Activated T-cell treated with anti-CD3 and anti-CD28 coated beads, Interleukin-2, amount 50 U/mL, for 1 hour (primary cell): ENCODE measurements at regions not wholly inside any gene's neighbourhood (a gene's known extent, or its start where the extent isn't known, plus 50 kb on each side); places are given as distances from the start of the nearest gene placed in this dataset.
"Not testable (repeated sequence)": the region's sequence is repeated elsewhere in the genome, so short reads cannot be mapped to it uniquely, and the experiment has no call there.

Experiments used
- DNase-seq: peaks from one replicate; pipeline ENCODE4 v3.0.0-alpha.2; 2020

GRCh38 chr10:128178302-128178958 lies 52.2 kb upstream of the MKI67 start:
- DNase-seq, result peak; percentile 44

DNA sequence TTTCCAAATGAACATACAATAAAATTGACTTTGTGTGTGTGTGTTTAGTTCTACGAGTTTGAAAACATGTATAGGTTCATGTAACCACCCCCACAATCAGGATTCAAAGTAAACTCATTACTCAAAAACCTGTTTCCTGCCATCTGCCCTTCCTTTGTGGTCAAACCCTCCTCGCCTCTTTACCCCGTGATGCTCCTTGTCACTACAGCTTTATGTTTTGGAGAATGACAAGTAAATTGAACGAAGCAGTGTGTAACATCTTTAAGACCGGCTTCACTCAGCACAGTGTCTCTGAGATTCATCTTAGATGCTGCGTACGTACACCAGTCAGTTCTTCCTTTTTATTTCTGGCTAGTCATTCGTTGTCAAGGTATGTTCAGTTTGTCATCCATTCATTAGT lies 54.6 kb upstream of the MKI67 start:
- DNase-seq, result no peak

- no peak for DNase-seq
Observed at GRCh38 chr10:128185627-128186026, 59.4 kb upstream of the MKI67 start.

- peak; percentile 35 for DNase-seq
Observed at GRCh38 chr10:128186959-128187787, 61.0 kb upstream of the MKI67 start.

- no peak for DNase-seq
Observed at GRCh38 chr10:128187788-128188185, 61.6 kb upstream of the MKI67 start.

GRCh38 chr10:128189176-128189575 lies 63.0 kb upstream of the MKI67 start:
- DNase-seq, result no peak

DNA sequence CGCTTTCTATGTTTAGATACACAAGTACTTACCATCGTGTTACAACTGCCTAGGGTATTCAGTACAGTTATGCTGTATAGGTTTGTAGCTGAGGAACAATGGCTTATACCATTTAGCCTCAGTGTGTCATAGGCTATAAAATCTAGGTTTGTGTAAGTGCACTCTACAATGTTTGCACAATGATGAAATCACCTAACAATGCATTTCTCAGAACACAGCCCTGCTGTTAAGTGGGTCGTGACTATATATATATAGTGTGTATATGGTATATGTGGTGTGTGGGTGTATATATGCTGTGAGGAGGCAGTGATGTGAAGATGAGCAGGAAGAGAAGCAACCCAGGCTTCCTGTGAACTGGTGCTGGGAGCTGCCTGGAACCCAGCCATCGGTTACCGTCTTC lies 65.6 kb upstream of the MKI67 start:
- no peak for DNase-seq

- not testable (repeated sequence) for DNase-seq
Observed at GRCh38 chr10:128201826-128202225, 75.6 kb upstream of the MKI67 start.

DNA sequence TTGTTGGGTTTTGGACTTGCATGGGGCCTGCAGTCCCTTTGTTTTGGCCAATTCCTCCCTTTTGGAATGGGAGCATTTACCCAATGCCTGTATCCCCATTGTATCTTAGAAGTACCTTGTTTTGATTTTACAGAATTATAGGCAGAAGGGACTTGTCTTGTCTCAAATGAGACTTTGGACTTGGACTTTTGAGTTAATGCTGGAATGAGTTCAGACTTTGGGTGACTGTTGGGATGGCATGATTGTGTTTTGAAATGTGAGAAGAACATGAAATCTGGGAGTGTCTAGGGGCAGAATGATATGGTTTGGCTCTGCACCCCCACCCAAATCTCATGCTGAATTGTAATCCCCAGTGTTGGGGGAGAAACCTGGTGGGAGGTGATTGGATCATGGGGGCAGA lies 76.8 kb upstream of the MKI67 start:
- no peak for DNase-seq

- not testable (repeated sequence) for DNase-seq
Observed at GRCh38 chr10:128205591-128205990, 79.4 kb upstream of the MKI67 start.

DNA sequence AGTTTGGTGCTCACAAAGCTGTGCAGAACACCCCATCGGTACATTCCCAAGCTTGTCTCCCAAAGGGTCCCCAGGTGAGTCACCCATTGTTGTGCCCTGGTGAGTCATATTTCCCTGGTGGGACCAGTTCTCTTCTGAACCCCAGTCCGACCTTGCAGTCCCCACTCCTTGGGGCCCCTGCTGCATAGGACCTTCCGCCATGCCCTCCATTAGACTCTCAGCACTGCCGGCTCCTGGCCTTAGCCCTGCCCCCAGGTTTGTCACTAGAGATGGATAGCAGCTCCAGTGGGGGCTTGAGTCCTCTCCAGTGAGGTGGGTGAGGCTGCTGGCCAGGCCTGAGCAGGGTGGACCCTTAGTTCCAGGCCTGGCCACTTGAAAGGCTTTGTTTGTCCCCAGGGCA lies 80.5 kb upstream of the MKI67 start:
- no peak for DNase-seq

DNA sequence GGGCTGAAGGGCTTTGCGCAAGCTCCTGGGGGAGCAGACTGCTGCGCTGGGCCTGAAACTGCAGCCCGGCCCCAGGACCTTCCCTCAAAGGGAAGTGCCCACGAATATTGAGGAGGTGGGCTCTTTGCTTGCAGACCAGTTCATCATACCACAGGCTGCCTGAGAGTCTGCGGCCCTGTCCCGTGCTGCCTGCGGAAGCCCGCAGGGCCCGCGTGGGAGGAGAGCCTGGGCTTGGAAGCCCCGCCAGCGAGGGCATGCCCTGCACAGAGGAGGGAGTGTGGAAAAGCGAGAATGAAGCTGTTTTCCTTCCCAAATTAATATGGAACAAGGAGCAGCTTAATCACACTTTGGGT lies 83.6 kb upstream of the MKI67 start:
- DNase-seq, result no peak

DNA sequence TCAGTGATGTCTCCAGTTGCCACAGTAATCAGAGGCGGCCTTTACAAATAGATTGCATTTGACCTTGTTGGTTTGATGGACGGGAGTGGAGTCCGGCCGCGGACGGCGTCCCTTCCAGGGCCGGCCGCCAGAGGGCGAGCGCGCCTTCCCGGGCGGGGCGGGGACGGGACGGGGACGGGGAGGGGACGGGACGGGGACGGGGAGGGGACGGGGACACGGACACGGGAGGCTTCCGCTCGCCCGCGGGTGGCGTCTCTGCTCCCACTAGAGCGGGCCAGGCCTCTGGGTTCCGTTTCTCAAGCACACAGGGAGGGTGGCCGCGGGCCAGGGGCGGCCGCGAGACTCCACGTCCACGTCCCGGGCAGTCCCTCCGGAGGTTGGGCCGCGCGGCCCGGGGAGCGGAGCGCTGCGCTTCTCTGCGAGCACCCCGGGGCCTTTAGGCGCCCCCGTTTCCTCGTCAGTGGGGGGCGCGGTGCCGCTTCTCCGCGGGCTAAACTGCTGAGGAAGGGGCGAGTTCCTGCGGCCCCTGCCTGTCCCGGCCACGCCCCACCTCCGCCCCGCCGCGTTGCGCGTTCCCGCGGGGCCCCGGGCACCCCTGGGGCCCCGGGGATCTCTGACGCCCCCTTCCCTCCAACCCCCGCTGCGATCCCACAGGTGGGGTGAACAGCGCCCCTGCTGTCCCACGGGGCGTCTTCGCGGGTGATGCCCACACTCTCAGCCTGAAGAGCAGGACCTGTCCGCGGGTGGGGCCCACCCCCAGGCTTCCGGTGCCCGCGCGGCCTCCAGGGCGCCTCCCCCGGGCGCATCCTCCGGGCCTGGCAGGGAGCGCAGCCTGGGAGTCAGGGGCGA lies 84.2 kb upstream of the MKI67 start:
- peak; percentile 82 for DNase-seq

- DNase-seq, result no peak
Observed at GRCh38 chr10:128211064-128211504, 84.9 kb upstream of the MKI67 start.

DNA sequence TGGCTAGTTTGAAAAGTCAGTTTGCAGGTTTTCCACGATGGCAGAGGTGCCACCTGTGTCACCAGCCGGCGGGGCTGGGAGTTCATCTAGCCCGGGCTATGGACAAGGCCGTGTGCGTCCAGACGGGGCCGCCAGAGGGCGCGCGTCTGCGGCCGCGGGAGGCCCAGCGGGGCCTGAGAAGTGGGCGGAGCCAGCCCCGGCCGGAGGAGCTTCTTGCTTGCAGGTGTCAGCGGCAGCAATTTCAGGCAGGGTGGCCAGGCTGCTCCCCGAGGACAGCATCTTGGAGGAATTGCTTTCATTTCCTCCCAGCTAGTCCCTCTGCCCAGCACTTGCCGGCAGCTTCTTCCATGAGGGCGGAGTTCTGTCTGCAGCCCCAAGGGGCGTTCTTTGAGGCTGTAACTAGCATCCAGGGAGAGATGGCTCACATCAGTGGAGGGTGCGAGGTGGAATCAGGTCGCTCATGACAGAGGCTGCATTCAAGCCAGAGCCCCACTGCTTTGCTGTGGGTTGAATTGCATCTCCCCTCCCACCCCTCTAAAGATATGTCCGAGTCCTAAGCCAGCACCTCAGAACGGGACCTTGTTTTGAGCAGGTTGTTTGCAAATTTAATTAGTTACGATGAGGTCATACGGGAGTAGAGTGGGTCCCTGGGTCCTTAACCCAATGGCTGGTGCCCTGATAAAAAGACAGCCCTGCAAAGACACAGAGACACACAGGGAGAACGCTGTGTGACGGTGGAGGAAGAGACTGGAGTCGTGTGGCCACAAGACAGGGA lies 85.9 kb upstream of the MKI67 start:
- DNase-seq, result peak; percentile 86

DNA sequence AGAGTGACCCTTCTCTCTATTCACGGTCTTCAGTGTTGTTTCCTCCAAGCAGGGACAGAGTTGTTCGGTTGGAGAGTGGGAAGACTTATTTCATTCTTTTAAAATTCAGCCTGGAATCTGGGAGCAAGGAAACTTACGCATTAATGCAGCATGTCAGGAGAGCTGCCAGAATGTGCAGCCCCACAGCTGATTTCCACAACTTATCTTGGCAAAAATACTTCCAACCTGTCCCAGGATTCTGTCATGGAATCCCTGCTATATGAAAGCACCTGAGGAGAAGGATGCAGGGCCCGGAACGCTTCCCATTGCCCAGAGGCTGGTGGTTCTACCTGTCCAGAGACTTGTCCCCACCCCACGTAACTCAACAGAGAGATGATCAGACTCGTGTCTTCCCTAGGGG lies 86.9 kb upstream of the MKI67 start:
- DNase-seq, result no peak

DNA sequence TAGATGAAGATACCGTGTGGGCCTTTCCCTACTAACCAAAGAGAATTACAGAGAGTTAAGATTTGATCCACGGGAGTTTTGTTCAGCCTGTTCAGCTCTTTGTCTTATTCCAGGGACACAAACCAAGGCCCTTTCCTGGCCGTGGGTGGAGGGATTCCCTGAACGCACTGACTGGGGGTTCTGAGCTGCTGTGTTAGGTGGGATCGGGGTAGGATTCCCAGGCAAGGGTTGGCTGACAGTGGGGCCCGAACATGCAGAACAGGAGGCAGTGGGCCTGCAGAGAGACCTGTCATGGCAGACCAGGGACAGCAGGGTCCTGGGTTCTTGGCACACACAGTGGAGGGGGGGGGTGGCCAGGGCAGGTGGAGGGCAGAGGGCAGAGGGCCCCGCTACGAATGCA lies 89.5 kb upstream of the MKI67 start:
- no peak for DNase-seq

GRCh38 chr10:128217136-128217535 lies 90.9 kb upstream of the MKI67 start:
- no peak for DNase-seq

DNA sequence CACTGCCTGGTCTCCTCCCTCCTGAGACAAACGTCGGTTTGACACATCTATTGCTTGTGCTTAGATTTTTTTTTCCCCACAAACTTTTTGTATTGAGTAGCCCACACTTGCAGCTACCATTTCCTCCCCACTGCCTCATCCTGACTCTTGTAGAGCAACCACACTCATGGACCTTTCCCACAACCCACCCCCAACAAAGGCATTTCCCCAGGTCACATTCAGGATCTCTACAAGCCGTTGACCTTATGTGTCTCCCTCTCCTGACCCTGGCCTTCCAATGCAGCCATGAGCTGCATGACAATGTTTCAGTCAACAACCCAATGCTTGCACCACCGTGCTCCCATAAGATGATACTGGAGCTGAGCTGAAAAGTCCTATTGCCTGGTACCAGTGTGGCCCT lies 91.9 kb upstream of the MKI67 start:
- no peak for DNase-seq

DNA sequence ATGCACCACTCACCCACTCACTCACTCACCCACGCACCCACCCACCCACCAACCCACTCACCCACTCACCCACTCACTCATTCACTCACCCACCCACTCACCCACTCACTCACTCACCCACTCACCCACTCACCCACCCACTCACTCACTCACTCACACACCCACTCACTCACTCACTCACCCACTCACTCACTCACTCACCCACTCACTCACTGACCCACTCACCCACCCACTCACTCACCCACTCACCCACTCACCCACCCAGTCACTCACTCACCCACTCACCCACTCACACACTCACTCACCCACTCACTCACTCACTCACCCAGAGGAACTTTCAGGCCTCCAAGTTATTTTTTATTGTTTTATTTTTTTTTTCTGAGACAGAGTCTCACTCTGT lies 93.1 kb upstream of the MKI67 start:
- DNase-seq, result no peak

DNA sequence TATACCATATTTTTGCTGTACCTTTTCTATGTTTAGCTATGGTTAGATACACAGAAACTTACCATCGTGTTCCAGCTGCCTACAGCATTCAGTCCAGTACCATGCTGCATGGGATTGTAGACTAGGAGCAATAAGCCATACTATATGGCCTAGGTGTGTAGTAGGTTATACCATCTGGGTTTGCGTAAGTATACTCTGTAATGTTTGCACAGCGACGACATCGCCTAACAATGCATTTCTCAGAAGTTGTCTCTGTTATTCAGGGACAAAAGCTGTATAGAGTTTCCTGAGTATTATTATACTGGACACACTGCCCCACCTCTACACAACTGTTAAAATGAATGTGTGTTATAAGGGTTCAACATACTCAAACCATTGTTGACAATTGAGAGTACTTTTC lies 93.8 kb upstream of the MKI67 start:
- no peak for DNase-seq

GRCh38 chr10:128221117-128221516 lies 94.9 kb upstream of the MKI67 start:
- no peak for DNase-seq

GRCh38 chr10:128221807-128222206 lies 95.6 kb upstream of the MKI67 start:
- no peak for DNase-seq
